Neuronal stem cell (in vitro differentiated cells): ENCODE measurements at regions not wholly inside any gene's neighbourhood (a gene's known extent, or its start where the extent isn't known, plus 50 kb on each side); places are given as distances from the start of the nearest gene placed in this dataset.

Experiments used
- DNase-seq: peaks from one replicate; pipeline ENCODE4 v3.0.0-alpha.2; 2013; ENCODE audit warnings: low spot score
- H2AFZ ChIP-seq: one replicate; pipeline ENCODE4 v1.6.1; 2013; ENCODE audit warnings: mild to moderate bottlenecking, low read length, inconsistent platforms
- H2AK5ac ChIP-seq: 2 replicates; pipeline ENCODE4 v1.6.1; 2013; ENCODE audit warnings: low read depth, mild to moderate bottlenecking, inconsistent platforms, low read length, moderate library complexity, mixed read lengths
- H2BK120ac ChIP-seq: 2 replicates; pipeline ENCODE4 v1.6.1; 2013; ENCODE audit warnings: low read depth, mild to moderate bottlenecking, inconsistent platforms, low read length, moderate library complexity, mixed read lengths
- H2BK12ac ChIP-seq: one replicate; pipeline ENCODE4 v1.6.1; 2013; ENCODE audit warnings: low read length, inconsistent platforms
- H2BK15ac ChIP-seq: 2 replicates; pipeline ENCODE4 v1.6.1; 2013; ENCODE audit warnings: mild to moderate bottlenecking, low read length, inconsistent platforms, mixed read lengths
- H2BK5ac ChIP-seq: one replicate; pipeline ENCODE4 v1.6.1; 2013; ENCODE audit warnings: inconsistent platforms, mild to moderate bottlenecking, low read length, moderate library complexity
- H3K14ac ChIP-seq: one replicate; pipeline ENCODE4 v1.6.1; 2013; ENCODE audit warnings: low read length, inconsistent platforms
- H3K18ac ChIP-seq: 2 replicates; pipeline ENCODE4 v1.6.1; 2013; ENCODE audit warnings: low read length, inconsistent platforms
- H3K23ac ChIP-seq: 2 replicates; pipeline ENCODE4 v1.6.1; 2013; ENCODE audit warnings: low read depth, mild to moderate bottlenecking, mixed read lengths, low read length, inconsistent platforms; ENCODE audit not compliant: poor library complexity
- H3K27ac ChIP-seq: replicated peaks from 3 replicates; pipeline ENCODE4 v1.5.1; 2013; ENCODE audit warnings: low read length, inconsistent platforms
- H3K27me3 ChIP-seq, 3 experiments: 2 replicates each; pipeline ENCODE4 v1.6.1; 2013; ENCODE audit warnings: low read length in 3 of 3, mild to moderate bottlenecking in 2 of 3, inconsistent platforms in 1 of 3, low read depth in 1 of 3, mixed read lengths in 1 of 3, moderate library complexity in 1 of 3; ENCODE audit not compliant: control insufficient read depth in 3 of 3, insufficient read depth in 3 of 3
- H3K36me3 ChIP-seq, 2 donors: replicated peaks in 1 of 2; 2 replicates each; pipeline ENCODE4 v1.6.1; 2013; ENCODE audit warnings: low read length in 2 of 2; ENCODE audit not compliant: control insufficient read depth in 2 of 2, insufficient read depth in 2 of 2
- H3K4ac ChIP-seq: 2 replicates; pipeline ENCODE4 v1.6.1; 2013; ENCODE audit warnings: inconsistent platforms, mild to moderate bottlenecking, low read length, moderate library complexity
- H3K4me1 ChIP-seq, 2 donors: 1 replicate in 1 of 2; 2 replicates in 1 of 2; pipeline ENCODE4 v1.6.1; 2013; ENCODE audit warnings: low read length in 2 of 2, low read depth in 1 of 2; ENCODE audit not compliant: control insufficient read depth in 2 of 2, insufficient read depth in 1 of 2
- H3K4me2 ChIP-seq: one replicate; pipeline ENCODE4 v1.6.1; 2013; ENCODE audit warnings: mild to moderate bottlenecking, low read length, inconsistent platforms; ENCODE audit not compliant: insufficient read depth, poor library complexity, severe bottlenecking
- H3K4me3 ChIP-seq, 2 donors: 2 replicates each; pipeline ENCODE4 v1.5.1; 2013; ENCODE audit warnings: low read length in 2 of 2, mild to moderate bottlenecking in 2 of 2, inconsistent platforms in 1 of 2, moderate library complexity in 1 of 2
- H3K79me1 ChIP-seq: one replicate; pipeline ENCODE4 v1.6.1; 2013; ENCODE audit warnings: low read depth, mild to moderate bottlenecking, inconsistent platforms, low read length, moderate library complexity
- H3K9ac ChIP-seq: one replicate; pipeline ENCODE4 v1.6.1; 2013; ENCODE audit warnings: mild to moderate bottlenecking, low read depth, low read length, inconsistent platforms; ENCODE audit not compliant: poor library complexity
- H3K9me3 ChIP-seq, 2 donors: replicated peaks in 1 of 2; 2 replicates each; pipeline versions ENCODE3 to v1.6.1; 2013; ENCODE audit warnings: low read length in 2 of 2, mild to moderate bottlenecking in 2 of 2, inconsistent platforms in 1 of 2, low read depth in 1 of 2, mixed read lengths in 1 of 2, moderate library complexity in 1 of 2; ENCODE audit not compliant: control insufficient read depth in 2 of 2, insufficient read depth in 1 of 2
- H4K8ac ChIP-seq: one replicate; pipeline ENCODE4 v1.6.1; 2013; ENCODE audit warnings: low read depth, mild to moderate bottlenecking, inconsistent platforms, low read length, moderate library complexity
- H4K91ac ChIP-seq: one replicate; pipeline ENCODE4 v1.6.1; 2013; ENCODE audit warnings: low read length, low read depth, mild to moderate bottlenecking, inconsistent platforms; ENCODE audit not compliant: poor library complexity
- WGBS, 2 donors: extraction: QIAGEN DNeasy Blood & Tissue Kit; methylation state at CpG; one replicate each; pipeline ENCODE4 v1.1.7; 2013; ENCODE audit warnings: missing lambda C conversion rate in 2 of 2, mixed read lengths in 1 of 2; ENCODE audit not compliant: insufficient read length in 2 of 2, insufficient replicate concordance in 1 of 2; ENCODE audit errors: extremely low coverage in 2 of 2; 5-methylcytosine and 5-hydroxymethylcytosine counted together

DNA sequence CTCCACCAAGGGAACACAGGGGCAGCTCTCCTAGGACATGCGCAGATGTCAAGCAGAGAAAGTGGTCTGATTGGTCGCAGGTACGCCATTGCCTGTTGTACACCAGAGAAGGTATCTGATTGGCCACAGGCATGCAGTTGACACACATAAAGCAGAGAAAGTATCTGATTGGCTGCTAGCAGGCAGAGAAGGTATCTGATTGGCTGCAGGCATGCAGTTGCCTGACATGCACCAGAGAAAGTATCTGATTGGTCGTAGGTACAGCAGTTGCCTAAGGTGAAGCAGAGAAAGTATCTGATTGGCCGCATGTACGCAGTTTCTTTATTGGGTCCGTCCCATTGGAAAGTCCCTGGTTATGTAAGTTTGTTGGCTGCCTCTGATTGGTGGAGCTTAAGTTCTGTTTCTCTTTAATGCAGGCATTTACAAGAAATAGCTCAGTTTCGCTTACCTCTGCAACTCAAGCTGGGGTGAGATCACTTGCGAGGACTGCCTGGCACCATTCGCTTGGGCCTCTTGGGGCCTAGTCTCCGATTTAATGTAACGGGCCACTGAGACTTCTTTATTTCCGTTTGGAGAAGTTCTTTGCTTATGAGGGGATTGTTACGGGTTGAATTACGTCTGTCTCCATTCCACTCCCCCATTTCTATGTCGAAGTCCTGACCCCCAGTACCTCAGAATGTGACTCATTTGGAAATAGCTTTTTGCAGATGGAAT lies 74.2 kb downstream of the SIK1 start:
- no peak overlapping the region for H3K14ac ChIP-seq
- no peak overlapping the region for H3K23ac ChIP-seq
- no peak overlapping the region for H3K27ac ChIP-seq
- no peaks in the 10 kb centered on the region for H3K36me3 ChIP-seq
- H2BK120ac ChIP-seq = no peak overlapping the region
- H2BK15ac ChIP-seq = no peak overlapping the region
- H3K18ac ChIP-seq = no peak overlapping the region
- H3K9me3 ChIP-seq = no peaks in the 10 kb centered on the region
- no peak overlapping the region for H3K4me2 ChIP-seq
- no peak overlapping the region for H2BK12ac ChIP-seq
- no peak overlapping the region for H2AFZ ChIP-seq
- no peak overlapping the region for H3K4ac ChIP-seq
- H4K8ac ChIP-seq = no peak overlapping the region
- no peak overlapping the region for H4K91ac ChIP-seq
- no peaks in the 10 kb centered on the region for H3K79me1 ChIP-seq
- H3K4me1 ChIP-seq = peaks cover 2 to 24% of the 10 kb centered on the region in 2 donors
- no peak overlapping the region for H3K4me3 ChIP-seq
- peak overlapping the region; percentile 25 for H2AK5ac ChIP-seq
- no peak for DNase-seq
- WGBS, 2 donors = no CpG with 5 or more reads among the region's 16 CpGs
- H2BK5ac ChIP-seq = peak overlapping the region; percentile 78
- no peak overlapping the region for H3K9ac ChIP-seq
- H3K27me3 ChIP-seq = no peaks in the 10 kb centered on the region

DNA sequence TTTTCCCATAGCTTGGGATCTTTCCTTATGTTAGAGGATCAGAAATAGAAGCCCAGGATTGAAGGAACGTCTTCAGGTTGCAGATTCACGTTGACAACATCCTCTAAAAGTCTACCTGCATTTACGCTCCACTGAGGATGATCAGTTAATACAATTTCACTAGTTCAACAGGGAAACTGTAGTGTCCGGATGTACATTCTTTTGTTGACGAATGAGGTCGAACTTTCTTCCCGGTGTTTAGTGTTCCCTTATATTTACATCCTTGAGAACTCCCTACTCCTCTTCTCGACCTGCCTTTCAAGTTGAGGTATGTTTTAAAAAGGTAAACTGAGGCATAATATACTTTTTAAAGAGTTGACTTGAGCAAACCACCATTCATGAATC lies 74.8 kb downstream of the SIK1 start:
- Histone ChIP-seq H3K4me1 (peaks cover 2 to 24% of the 10 kb centered on the region in 2 donors), H2BK120ac (no peak overlapping the region), H4K8ac (no peak overlapping the region), H4K91ac (no peak overlapping the region), H3K14ac (no peak overlapping the region), H3K36me3 (no peaks in the 10 kb centered on the region), H2BK15ac (no peak overlapping the region), H3K4me3 (no peak overlapping the region), H3K4ac (no peak overlapping the region), H2BK5ac (no peak overlapping the region), H2AK5ac (no peak overlapping the region), H3K79me1 (no peaks in the 10 kb centered on the region), H3K9me3 (no peaks in the 10 kb centered on the region), H3K9ac (no peak overlapping the region), H3K18ac (no peak overlapping the region), H2BK12ac (no peak overlapping the region), H3K27me3 (no peaks in the 10 kb centered on the region), H3K27ac (no peak overlapping the region), H3K23ac (no peak overlapping the region), H3K4me2 (no peak overlapping the region), H2AFZ (no peak overlapping the region)
- DNase-seq = no peak
- no CpG with 5 or more reads among the region's 8 CpGs for WGBS, 2 donors

DNA sequence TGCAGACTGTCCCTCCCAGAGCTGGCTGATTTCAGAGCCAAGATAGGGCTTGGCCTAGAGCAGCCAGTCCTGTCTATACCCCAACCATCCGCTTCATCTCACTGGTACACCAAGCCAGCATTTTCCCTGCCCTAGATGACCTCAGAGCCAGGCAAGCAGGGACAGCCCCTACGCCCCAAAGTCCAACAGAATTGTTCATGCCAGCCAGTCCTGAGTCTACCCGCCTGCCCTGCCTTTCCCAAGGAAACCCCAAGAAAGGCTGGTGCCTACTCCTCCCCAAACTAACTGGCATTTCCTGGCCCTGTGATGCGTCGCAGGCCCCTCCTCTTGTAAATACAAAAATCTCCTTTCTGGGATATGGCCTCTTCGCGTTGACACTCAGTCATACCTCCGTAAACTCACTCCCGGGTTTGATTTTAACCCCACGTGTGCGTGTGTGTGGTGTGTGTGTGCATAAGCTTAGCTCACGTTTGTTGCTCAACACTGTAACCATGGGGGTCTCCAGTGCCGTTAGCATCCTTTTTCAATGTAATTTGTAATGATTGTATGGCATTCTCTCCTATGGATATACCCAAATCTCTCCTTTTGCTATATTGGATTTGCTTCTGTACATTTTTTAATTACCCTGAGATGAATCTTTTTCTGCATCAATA lies 75.3 kb downstream of the SIK1 start:
- H3K4me3 ChIP-seq = no peak overlapping the region
- no CpG with 5 or more reads among the region's 13 CpGs for WGBS, 2 donors

DNA sequence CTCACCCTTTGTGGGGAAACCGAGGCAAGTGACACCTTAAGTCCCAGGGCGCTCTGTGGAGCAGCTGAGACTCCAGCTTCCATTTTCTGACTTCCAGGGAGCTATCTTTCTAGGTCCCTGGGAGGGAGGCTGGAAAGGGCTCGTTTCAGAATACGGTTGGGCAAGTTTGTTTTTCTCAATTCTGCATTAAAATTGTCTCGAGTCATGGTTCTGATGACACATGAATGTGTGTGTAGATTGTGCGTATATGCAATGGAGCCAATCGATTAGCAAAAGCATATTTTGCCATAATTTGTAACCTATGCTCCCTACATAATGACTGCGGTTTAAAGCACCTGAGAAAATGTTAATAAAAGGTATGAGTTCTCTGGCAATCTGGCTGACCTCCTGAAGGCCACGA lies 77.3 kb downstream of the SIK1 start:
- Histone ChIP-seq H2AFZ (no peak overlapping the region), H3K4me1 (peaks cover 2 to 18% of the 10 kb centered on the region in 2 donors), H2BK5ac (no peak overlapping the region), H3K23ac (no peak overlapping the region), H3K4me2 (no peak overlapping the region), H3K27me3 (no peaks in the 10 kb centered on the region), H3K4ac (no peak overlapping the region), H2BK15ac (no peak overlapping the region), H2BK120ac (no peak overlapping the region), H3K4me3 (no peak overlapping the region), H4K8ac (no peak overlapping the region), H2AK5ac (peak overlapping the region; percentile 16), H3K36me3 (no peaks in the 10 kb centered on the region), H3K9ac (no peak overlapping the region), H3K27ac (no peak overlapping the region), H3K18ac (peak overlapping the region; percentile 1), H2BK12ac (no peak overlapping the region), H3K9me3 (no peaks in the 10 kb centered on the region), H3K14ac (no peak overlapping the region), H4K91ac (no peak overlapping the region), H3K79me1 (no peaks in the 10 kb centered on the region)
- no CpG with 5 or more reads among the region's 9 CpGs for WGBS, 2 donors
- no peak for DNase-seq

More for the DNA sequence above, 75.3 kb downstream of the SIK1 start:
- Histone ChIP-seq H3K79me1 (no peaks in the 10 kb centered on the region), H3K27me3 (no peaks in the 10 kb centered on the region), H2BK120ac (no peak overlapping the region), H2BK12ac (no peak overlapping the region), H3K4me1 (peaks cover 2 to 25% of the 10 kb centered on the region in 2 donors), H4K8ac (no peak overlapping the region), H2AFZ (no peak overlapping the region), H3K4me2 (no peak overlapping the region), H3K36me3 (no peaks in the 10 kb centered on the region), H3K23ac (no peak overlapping the region), H3K9ac (no peak overlapping the region), H2BK15ac (no peak overlapping the region), H2BK5ac (no peak overlapping the region), H3K27ac (no peak overlapping the region), H3K9me3 (no peaks in the 10 kb centered on the region), H3K14ac (no peak overlapping the region), H2AK5ac (no peak overlapping the region), H3K4ac (no peak overlapping the region), H4K91ac (no peak overlapping the region), H3K18ac (peak overlapping the region; percentile 3)
- no peak for DNase-seq
